NCI-H82 (cell line): ENCODE measurements at regions not wholly inside any gene's neighbourhood (a gene's known extent, or its start where the extent isn't known, plus 50 kb on each side); places are given as distances from the start of the nearest gene placed in this dataset.

Experiments used
- DNase-seq: peaks from one replicate; lab custom pipeline; 2025; lab: John Stamatoyannopoulos, UW

- DNase-seq = no peak
Measured at GRCh38 chr5:2696156-2696807, 55.2 kb downstream of the IRX2 start.

- DNase-seq = no peak
Measured at GRCh38 chr5:2695200-2695891, 56.1 kb downstream of the IRX2 start.

GRCh38 chr5:2691530-2691929, 59.9 kb downstream of the IRX2 start:
- DNase-seq = no peak

GRCh38 chr5:2690293-2690692, 61.2 kb downstream of the IRX2 start:
- DNase-seq = no peak

GRCh38 chr5:2688586-2688985, 62.9 kb downstream of the IRX2 start:
- no peak for DNase-seq

- DNase-seq = no peak
Measured at GRCh38 chr5:2687746-2688145, 63.7 kb downstream of the IRX2 start.

- DNase-seq = no peak
Measured at GRCh38 chr5:2686321-2687124, 65.0 kb downstream of the IRX2 start.

- DNase-seq = no peak
Measured at GRCh38 chr5:2685651-2686272, 65.7 kb downstream of the IRX2 start.

- no peak for DNase-seq
Measured at GRCh38 chr5:2684606-2685005, 66.9 kb downstream of the IRX2 start.

- no peak for DNase-seq
Measured at GRCh38 chr5:2683720-2684119, 67.8 kb downstream of the IRX2 start.

GRCh38 chr5:2681476-2681875, 70.0 kb downstream of the IRX2 start:
- DNase-seq = no peak

- no peak for DNase-seq
Measured at GRCh38 chr5:2680979-2681378, 70.5 kb downstream of the IRX2 start.

GRCh38 chr5:2677689-2678088, 73.8 kb downstream of the IRX2 start:
- DNase-seq = no peak

- DNase-seq = no peak
Measured at GRCh38 chr5:2675548-2675947, 75.9 kb downstream of the IRX2 start.

- DNase-seq = no peak
Measured at GRCh38 chr5:2674456-2674855, 77.0 kb downstream of the IRX2 start.

GRCh38 chr5:2670940-2671339, 80.5 kb downstream of the IRX2 start:
- no peak for DNase-seq

- no peak for DNase-seq
Measured at GRCh38 chr5:2669913-2670312, 81.6 kb downstream of the IRX2 start.

GRCh38 chr5:2669259-2669658, 82.2 kb downstream of the IRX2 start:
- no peak for DNase-seq

- no peak for DNase-seq
Measured at GRCh38 chr5:2666081-2666480, 85.4 kb downstream of the IRX2 start.

GRCh38 chr5:2663489-2663888, 88.0 kb downstream of the IRX2 start:
- no peak for DNase-seq

GRCh38 chr5:2660315-2660714, 91.2 kb downstream of the IRX2 start:
- no peak for DNase-seq

GRCh38 chr5:2658881-2659470, 92.5 kb downstream of the IRX2 start:
- peak; percentile 6 for DNase-seq
